Fibroblast of the aortic adventitia (primary cell): ENCODE measurements at regions not wholly inside any gene's neighbourhood (a gene's known extent, or its start where the extent isn't known, plus 50 kb on each side); places are given as distances from the start of the nearest gene placed in this dataset.

ENCODE experiments used
- DNase-seq: peaks from one replicate; pipeline ENCODE4 v3.0.0-alpha.2; 2010; ENCODE audit warnings: low read depth
- H3K4me3 ChIP-seq: 2 replicates; pipeline ENCODE4 v1.5.1; 2011; ENCODE audit warnings: low read depth, mild to moderate bottlenecking, control low read depth, low read length, moderate library complexity
- TF ChIP-seq, protein P1 (sequence below): IDR thresholded peaks from 2 replicates; pipeline ENCODE4 v1.5.1; 2011; ENCODE audit warnings: mild to moderate bottlenecking, low read length, control low read depth, inconsistent platforms; ENCODE audit not compliant: insufficient read depth

DNA sequence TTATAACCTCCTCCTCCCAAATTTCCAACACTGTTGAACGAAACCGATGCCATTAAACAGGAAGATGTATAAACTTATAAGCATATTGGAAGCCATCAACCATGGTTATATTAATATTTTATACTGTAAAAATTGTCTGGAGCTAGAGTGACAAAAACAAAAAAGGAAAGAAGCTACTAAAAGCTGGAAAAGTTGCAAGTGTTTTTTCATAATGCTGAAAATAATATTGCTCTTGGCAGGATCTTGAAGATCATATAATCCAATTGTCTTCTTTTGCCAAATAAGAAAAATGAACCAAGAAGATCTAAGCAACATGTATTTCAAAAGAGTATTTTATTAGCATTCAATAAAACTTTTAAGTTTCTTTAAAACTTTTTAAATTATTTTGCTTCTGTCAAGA is 268.9 kb upstream of the HSF2 start:
- TF ChIP-seq, protein P1, sequence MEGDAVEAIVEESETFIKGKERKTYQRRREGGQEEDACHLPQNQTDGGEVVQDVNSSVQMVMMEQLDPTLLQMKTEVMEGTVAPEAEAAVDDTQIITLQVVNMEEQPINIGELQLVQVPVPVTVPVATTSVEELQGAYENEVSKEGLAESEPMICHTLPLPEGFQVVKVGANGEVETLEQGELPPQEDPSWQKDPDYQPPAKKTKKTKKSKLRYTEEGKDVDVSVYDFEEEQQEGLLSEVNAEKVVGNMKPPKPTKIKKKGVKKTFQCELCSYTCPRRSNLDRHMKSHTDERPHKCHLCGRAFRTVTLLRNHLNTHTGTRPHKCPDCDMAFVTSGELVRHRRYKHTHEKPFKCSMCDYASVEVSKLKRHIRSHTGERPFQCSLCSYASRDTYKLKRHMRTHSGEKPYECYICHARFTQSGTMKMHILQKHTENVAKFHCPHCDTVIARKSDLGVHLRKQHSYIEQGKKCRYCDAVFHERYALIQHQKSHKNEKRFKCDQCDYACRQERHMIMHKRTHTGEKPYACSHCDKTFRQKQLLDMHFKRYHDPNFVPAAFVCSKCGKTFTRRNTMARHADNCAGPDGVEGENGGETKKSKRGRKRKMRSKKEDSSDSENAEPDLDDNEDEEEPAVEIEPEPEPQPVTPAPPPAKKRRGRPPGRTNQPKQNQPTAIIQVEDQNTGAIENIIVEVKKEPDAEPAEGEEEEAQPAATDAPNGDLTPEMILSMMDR: no peak
- DNase-seq: no peak
- H3K4me3 ChIP-seq: no peak overlapping the region

DNA sequence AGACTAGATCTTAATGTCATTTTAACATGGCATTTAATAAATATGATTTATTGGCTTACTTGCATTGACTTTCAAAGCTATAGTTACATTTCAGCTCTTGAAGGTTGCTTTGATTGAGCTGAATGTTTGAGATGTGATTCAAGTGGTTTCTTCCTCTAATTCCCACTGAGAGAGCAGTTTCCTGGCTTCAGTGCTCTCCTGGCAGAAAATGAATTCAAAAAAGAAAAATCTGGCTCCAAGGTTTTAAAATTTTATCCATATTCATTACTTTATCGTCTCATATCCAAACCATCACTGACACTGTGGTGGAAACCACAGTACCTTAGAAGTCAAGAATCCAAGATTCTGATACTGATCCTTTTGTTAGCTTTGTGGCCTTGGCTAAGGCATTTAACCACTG is 263.1 kb upstream of the HSF2 start:
- TF ChIP-seq, protein P1: no peak
- no peak overlapping the region for H3K4me3 ChIP-seq
- DNase-seq: no peak

DNA sequence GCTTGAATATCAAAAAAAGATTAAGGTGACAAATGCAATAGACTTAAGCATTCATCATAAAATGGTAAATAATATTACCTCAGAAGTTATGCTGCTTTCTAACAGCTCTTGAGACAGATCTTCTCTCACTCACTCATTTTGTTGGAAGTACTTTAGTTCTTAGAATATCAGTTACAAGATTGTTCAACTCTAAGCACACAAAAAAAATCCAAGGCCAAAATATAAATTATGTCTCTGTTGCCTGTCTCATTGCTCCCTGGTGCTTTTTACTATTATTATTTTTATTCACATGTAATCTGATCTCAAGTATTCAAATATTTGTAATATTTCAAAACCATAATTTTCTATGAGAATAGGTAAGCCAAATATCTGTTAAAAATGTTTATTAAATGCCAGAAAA is 259.4 kb upstream of the HSF2 start:
- H3K4me3 ChIP-seq: no peak overlapping the region
- TF ChIP-seq, protein P1: no peak
- DNase-seq: no peak

DNA sequence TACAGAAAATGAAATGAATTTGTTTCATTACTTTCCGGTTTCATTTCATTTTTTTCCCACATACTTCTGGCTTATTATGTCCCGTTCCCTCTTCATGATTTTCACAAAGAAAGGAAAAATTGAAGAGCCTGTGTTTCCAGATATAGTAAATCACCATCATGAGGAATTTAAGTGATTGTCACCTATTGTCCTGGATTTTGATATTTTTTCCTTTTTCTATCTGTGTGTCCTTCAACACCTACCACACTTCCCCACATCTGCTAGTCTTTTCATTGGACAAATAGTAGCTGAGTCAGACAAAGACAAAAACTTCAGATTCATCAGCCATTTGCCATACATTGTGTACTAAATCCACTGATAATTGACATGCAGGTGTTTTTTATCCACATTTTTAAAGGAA is 258.2 kb upstream of the HSF2 start:
- no peak overlapping the region for H3K4me3 ChIP-seq
- TF ChIP-seq, protein P1: no peak
- DNase-seq: no peak

DNA sequence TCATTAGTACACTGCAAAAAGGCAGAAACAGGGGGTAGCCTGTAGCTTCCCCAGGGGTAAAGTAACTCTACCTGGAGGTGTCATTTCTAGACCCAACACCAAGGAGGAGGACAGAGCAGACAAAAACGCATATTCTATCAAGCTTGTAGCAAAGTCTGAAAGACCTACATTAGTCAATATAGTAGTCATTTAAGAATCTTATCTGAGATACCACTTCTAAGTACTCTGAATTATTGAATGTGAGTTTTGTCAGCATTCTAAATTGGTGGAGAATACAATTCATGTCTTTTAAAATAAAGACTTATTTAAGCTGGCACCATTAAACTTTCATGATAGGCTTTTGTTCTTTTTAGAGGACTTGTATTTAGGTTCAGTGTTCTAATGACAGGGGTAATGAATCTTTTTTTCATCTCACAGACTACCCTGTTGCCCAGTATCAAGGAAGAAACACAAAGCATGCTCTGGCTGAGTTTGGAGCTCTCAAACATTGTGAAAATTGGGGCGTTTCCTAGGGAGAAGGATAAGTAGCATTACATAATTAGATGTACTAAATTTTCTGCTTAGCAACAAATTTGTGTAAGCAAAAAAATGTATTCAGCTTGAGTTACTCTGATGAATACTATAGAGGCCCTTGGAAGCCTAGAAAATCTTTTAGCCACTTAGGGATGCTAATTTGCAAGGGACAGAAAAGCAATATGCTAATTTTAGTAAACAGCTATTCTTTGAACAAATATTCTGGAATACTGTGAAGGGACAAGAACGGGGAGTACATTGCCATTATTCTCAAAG is 255.4 kb upstream of the HSF2 start:
- no peak overlapping the region for H3K4me3 ChIP-seq
- TF ChIP-seq, protein P1: no peak
- DNase-seq: no peak

DNA sequence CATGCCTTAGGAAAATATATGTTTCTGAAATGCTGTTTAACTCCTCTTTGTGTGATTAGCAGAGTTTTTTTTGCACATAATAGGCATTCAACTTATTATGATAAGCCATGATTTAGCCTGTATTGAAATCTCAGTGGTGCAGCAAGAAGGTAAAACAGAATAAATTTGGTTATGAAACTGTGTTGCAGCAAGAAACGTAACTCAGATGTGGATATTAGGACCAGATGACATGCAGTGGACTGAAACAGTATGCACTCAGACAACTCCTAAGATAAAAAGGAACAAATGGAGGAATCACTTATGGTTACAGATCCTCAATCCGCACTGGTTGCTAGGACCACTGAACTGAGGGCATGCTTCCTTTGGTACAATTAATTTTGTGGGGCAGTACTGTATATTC is 254.2 kb upstream of the HSF2 start:
- TF ChIP-seq, protein P1: no peak
- DNase-seq: no peak
- no peak overlapping the region for H3K4me3 ChIP-seq

DNA sequence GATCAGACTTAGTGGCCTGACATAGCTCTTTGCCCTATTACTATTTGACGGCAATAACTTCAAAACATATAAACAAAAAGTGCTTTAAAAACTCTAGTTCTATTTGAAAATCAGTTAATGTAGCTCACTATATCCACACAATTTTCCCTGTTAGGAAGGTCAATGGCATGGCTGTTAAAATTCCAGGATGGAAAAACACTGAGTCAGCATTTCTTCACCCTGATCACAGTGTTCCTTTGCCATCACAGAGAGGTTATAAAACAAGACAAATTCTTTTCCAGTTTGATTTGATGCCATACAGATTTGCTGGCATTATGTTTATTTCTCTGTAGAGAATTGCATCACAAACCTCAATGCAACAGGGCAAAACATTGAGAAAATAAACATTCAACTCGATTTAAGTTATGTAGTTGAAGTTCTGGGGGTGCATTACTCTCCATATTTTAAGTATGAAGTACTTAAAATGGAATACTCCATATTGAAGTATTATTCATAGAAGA is 253.7 kb upstream of the HSF2 start:
- TF ChIP-seq, protein P1: no peak
- DNase-seq: no peak

More for the DNA sequence above, 253.7 kb upstream of the HSF2 start:
- no peak overlapping the region for H3K4me3 ChIP-seq
